ENCODE measurements at regions not wholly inside any gene's neighbourhood (a gene's known extent, or its start where the extent isn't known, plus 50 kb on each side); places are given as distances from the start of the nearest gene placed in this dataset.
A peak's percentile ranks its signal among the peaks of the same experiment; 100 is the strongest.

DNA sequence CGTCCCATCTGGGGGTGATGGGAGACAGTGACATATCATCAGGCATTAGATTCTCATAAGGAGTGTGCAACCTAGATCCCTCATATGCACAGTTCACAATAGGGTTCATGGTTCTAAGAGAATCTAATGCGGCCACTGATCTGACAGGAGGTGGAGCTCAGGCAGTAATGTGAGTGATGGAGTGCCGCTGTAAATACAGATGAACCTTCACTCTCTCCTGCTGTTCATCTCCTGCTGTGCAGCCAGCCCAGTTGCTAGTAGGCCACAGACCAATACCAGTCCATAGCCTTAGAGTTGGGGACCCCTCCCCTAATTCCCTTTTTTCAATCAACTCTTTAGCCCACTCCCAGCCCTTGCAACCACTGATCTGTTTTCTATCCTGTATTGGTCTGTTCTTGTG is 581.1 kb upstream of the AUTS2 start:
- no peak overlapping the region for H3K27ac ChIP-seq (ENCODE audit: low read depth, low read length)
- H3K27me3 ChIP-seq (ENCODE audit: control insufficient read depth, insufficient read depth, low read length) = no peaks in the 10 kb centered on the region
- no peak for DNase-seq (ENCODE audit: low read depth in 4 of 6, low spot score in 6 of 6)
- H3K36me3 ChIP-seq (ENCODE audit: control insufficient read depth, insufficient read depth, low read length) = no peaks in the 10 kb centered on the region
- WGBS (ENCODE audit: insufficient coverage) = no CpG with 5 or more reads among the region's 3 CpGs
- no peak overlapping the region for H3K4me3 ChIP-seq (ENCODE audit: low read depth, low read length)
- no peaks in the 10 kb centered on the region for H3K9me3 ChIP-seq (ENCODE audit: control insufficient read depth, insufficient read depth, low read length)
- H3K4me1 ChIP-seq (ENCODE audit: control insufficient read depth, insufficient read depth, low read length) = no peaks in the 10 kb centered on the region

DNA sequence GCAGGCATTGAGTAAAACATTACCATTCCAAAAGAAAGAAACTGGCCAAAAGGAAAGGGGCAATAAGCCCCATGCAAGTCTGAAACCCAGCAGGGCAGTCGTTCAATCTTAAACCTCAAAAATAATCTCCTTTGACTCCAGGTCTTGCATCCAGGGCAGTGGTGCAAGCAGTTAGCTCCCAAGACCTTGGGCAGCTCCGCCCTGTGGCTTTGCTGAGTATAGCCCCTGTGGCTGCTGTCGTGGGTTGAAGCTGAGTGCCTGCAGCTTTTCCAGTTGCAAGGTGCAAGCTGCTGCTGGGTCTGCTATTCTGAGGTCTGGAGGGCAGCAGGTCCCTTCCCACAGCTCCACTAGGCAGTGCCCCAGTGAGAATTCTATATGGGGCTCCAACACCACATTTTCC is 580.1 kb upstream of the AUTS2 start:
- 61% methylated on average over 3 of the region's 3 CpGs for WGBS (ENCODE audit: insufficient coverage)
- H3K9me3 ChIP-seq (ENCODE audit: control insufficient read depth, insufficient read depth, low read length) = no peaks in the 10 kb centered on the region
- no peak for DNase-seq (ENCODE audit: low read depth in 4 of 6, low spot score in 6 of 6)
- H3K36me3 ChIP-seq (ENCODE audit: control insufficient read depth, insufficient read depth, low read length) = no peaks in the 10 kb centered on the region
- no peak overlapping the region for H3K4me3 ChIP-seq (ENCODE audit: low read depth, low read length)
- no peaks in the 10 kb centered on the region for H3K27me3 ChIP-seq (ENCODE audit: control insufficient read depth, insufficient read depth, low read length)
- no peaks in the 10 kb centered on the region for H3K4me1 ChIP-seq (ENCODE audit: control insufficient read depth, insufficient read depth, low read length)
- H3K27ac ChIP-seq (ENCODE audit: low read depth, low read length) = no peak overlapping the region

- Histone ChIP-seq H3K9me3 (ENCODE audit: control insufficient read depth, insufficient read depth, low read length) (no peaks in the 10 kb centered on the region), H3K4me3 (ENCODE audit: low read depth, low read length) (no peak overlapping the region), H3K4me1 (ENCODE audit: control insufficient read depth, insufficient read depth, low read length) (no peaks in the 10 kb centered on the region), H3K36me3 (ENCODE audit: control insufficient read depth, insufficient read depth, low read length) (no peaks in the 10 kb centered on the region), H3K27me3 (ENCODE audit: control insufficient read depth, insufficient read depth, low read length) (no peaks in the 10 kb centered on the region), H3K27ac (ENCODE audit: low read depth, low read length) (no peak overlapping the region)
- no peak for DNase-seq (ENCODE audit: low read depth in 4 of 6, low spot score in 6 of 6)
- WGBS (ENCODE audit: insufficient coverage) = 86% methylated on average over 3 of the region's 3 CpGs
These were observed 578.8 kb upstream of the AUTS2 start for GRCh38 chr7:69019437-69019836.

DNA sequence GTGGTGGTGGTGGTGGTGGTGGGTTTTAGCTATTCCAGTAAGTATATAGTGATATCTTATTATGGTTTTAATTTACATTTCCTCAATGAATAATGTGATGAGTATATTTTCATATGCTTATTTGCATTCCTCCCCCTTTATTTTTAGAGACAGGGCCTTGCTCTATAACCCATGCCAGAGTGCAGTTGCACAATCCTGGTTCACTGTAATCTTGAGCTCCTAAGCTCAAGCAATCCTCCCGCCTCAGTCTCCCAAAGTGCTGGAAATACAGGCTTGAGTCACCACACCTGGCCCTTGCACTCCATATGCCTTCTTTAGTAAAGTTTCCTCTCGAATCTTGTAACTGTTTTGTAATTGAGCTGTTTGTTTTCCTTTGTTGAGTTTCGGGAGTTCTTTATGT is 577.7 kb upstream of the AUTS2 start:
- 100% methylated on average over 1 of the region's 3 CpGs for WGBS (ENCODE audit: insufficient coverage)
- Histone ChIP-seq H3K9me3 (ENCODE audit: control insufficient read depth, insufficient read depth, low read length) (no peaks in the 10 kb centered on the region), H3K4me1 (ENCODE audit: control insufficient read depth, insufficient read depth, low read length) (no peaks in the 10 kb centered on the region), H3K27ac (ENCODE audit: low read depth, low read length) (no peak overlapping the region), H3K36me3 (ENCODE audit: control insufficient read depth, insufficient read depth, low read length) (no peaks in the 10 kb centered on the region), H3K27me3 (ENCODE audit: control insufficient read depth, insufficient read depth, low read length) (no peaks in the 10 kb centered on the region), H3K4me3 (ENCODE audit: low read depth, low read length) (no peak overlapping the region)
- no peak for DNase-seq (ENCODE audit: low read depth in 4 of 6, low spot score in 6 of 6)

DNA sequence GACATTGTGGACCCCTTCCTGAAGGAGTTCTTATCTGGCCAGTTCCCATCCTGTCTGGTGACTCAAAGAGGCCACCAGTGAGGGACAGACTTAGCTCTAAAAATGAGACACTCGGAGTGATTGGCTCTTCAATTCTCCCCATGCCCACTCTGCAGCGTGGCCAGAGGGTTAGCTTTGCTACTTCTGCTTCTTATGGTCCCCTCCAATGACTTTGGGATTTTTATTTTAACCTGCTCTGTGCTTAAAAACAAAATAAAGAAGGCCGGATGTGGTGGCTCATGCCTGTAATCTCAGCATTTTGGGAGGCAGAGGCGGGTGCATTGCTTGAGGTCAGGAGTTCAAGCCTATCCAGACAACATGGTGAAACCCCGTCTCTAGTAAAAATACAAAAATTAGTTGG is 573.0 kb upstream of the AUTS2 start:
- H3K4me3 ChIP-seq (ENCODE audit: low read depth, low read length) = no peak overlapping the region
- 90% methylated on average over 5 of the region's 5 CpGs for WGBS (ENCODE audit: insufficient coverage)
- no peaks in the 10 kb centered on the region for H3K4me1 ChIP-seq (ENCODE audit: control insufficient read depth, insufficient read depth, low read length)
- DNase-seq (ENCODE audit: low read depth in 4 of 6, low spot score in 6 of 6) = no peak
- H3K36me3 ChIP-seq (ENCODE audit: control insufficient read depth, insufficient read depth, low read length) = no peaks in the 10 kb centered on the region
- no peaks in the 10 kb centered on the region for H3K9me3 ChIP-seq (ENCODE audit: control insufficient read depth, insufficient read depth, low read length)
- no peak overlapping the region for H3K27ac ChIP-seq (ENCODE audit: low read depth, low read length)
- H3K27me3 ChIP-seq (ENCODE audit: control insufficient read depth, insufficient read depth, low read length) = no peaks in the 10 kb centered on the region

- no peak overlapping the region for H3K27ac ChIP-seq (ENCODE audit: low read depth, low read length)
- no peak overlapping the region for H3K4me3 ChIP-seq (ENCODE audit: low read depth, low read length)
- H3K36me3 ChIP-seq (ENCODE audit: control insufficient read depth, insufficient read depth, low read length) = no peaks in the 10 kb centered on the region
- H3K4me1 ChIP-seq (ENCODE audit: control insufficient read depth, insufficient read depth, low read length) = no peaks in the 10 kb centered on the region
- H3K27me3 ChIP-seq (ENCODE audit: control insufficient read depth, insufficient read depth, low read length) = no peaks in the 10 kb centered on the region
- 45% methylated on average over 2 of the region's 4 CpGs for WGBS (ENCODE audit: insufficient coverage)
- DNase-seq (ENCODE audit: low read depth in 4 of 6, low spot score in 6 of 6) = peak in 1 of 6 donors; percentile 32
- no peaks in the 10 kb centered on the region for H3K9me3 ChIP-seq (ENCODE audit: control insufficient read depth, insufficient read depth, low read length)
These were observed 565.4 kb upstream of the AUTS2 start for GRCh38 chr7:69032848-69033247.

- no peak for DNase-seq (ENCODE audit: low read depth in 4 of 6, low spot score in 6 of 6)
- Histone ChIP-seq H3K9me3 (ENCODE audit: control insufficient read depth, insufficient read depth, low read length) (no peaks in the 10 kb centered on the region), H3K4me1 (ENCODE audit: control insufficient read depth, insufficient read depth, low read length) (no peaks in the 10 kb centered on the region), H3K4me3 (ENCODE audit: low read depth, low read length) (no peak overlapping the region), H3K27ac (ENCODE audit: low read depth, low read length) (no peak overlapping the region), H3K27me3 (ENCODE audit: control insufficient read depth, insufficient read depth, low read length) (no peaks in the 10 kb centered on the region), H3K36me3 (ENCODE audit: control insufficient read depth, insufficient read depth, low read length) (no peaks in the 10 kb centered on the region)
- WGBS (ENCODE audit: insufficient coverage) = no CpG with 5 or more reads among the region's 7 CpGs
These were observed 562.4 kb upstream of the AUTS2 start for GRCh38 chr7:69035826-69036225.

DNA sequence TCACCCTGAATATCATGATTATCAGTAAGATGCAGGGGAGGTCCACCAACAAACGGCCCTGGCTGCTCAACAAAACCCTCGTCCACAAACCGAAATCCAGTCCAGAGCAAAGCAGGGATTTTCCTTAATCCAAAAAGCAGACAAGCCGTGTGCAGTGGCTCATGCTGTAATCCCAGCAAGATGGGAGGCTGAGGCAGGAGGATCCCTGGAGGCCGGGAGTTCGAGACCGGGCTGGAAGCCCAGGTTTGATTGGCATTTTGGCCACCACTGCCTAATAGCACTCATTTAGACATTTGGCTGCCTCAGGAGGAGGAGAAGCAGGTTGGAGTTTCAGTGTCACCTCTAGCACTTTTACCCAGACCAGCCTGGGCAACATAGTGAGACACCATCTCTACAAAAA is 562.0 kb upstream of the AUTS2 start:
- 93% methylated on average over 4 of the region's 7 CpGs for WGBS (ENCODE audit: insufficient coverage)
- no peak for DNase-seq (ENCODE audit: low read depth in 4 of 6, low spot score in 6 of 6)
- Histone ChIP-seq H3K9me3 (ENCODE audit: control insufficient read depth, insufficient read depth, low read length) (no peaks in the 10 kb centered on the region), H3K27ac (ENCODE audit: low read depth, low read length) (no peak overlapping the region), H3K4me1 (ENCODE audit: control insufficient read depth, insufficient read depth, low read length) (no peaks in the 10 kb centered on the region), H3K4me3 (ENCODE audit: low read depth, low read length) (no peak overlapping the region), H3K27me3 (ENCODE audit: control insufficient read depth, insufficient read depth, low read length) (no peaks in the 10 kb centered on the region), H3K36me3 (ENCODE audit: control insufficient read depth, insufficient read depth, low read length) (no peaks in the 10 kb centered on the region)

- H3K27me3 ChIP-seq (ENCODE audit: control insufficient read depth, insufficient read depth, low read length) = no peaks in the 10 kb centered on the region
- DNase-seq (ENCODE audit: low read depth in 4 of 6, low spot score in 6 of 6) = no peak
- H3K4me3 ChIP-seq (ENCODE audit: low read depth, low read length) = no peak overlapping the region
- H3K4me1 ChIP-seq (ENCODE audit: control insufficient read depth, insufficient read depth, low read length) = no peaks in the 10 kb centered on the region
- WGBS (ENCODE audit: insufficient coverage) = 100% methylated on average over 1 of the region's 1 CpG
- H3K27ac ChIP-seq (ENCODE audit: low read depth, low read length) = no peak overlapping the region
- H3K9me3 ChIP-seq (ENCODE audit: control insufficient read depth, insufficient read depth, low read length) = no peaks in the 10 kb centered on the region
- no peaks in the 10 kb centered on the region for H3K36me3 ChIP-seq (ENCODE audit: control insufficient read depth, insufficient read depth, low read length)
These were observed 559.4 kb upstream of the AUTS2 start for GRCh38 chr7:69038915-69039314.

DNA sequence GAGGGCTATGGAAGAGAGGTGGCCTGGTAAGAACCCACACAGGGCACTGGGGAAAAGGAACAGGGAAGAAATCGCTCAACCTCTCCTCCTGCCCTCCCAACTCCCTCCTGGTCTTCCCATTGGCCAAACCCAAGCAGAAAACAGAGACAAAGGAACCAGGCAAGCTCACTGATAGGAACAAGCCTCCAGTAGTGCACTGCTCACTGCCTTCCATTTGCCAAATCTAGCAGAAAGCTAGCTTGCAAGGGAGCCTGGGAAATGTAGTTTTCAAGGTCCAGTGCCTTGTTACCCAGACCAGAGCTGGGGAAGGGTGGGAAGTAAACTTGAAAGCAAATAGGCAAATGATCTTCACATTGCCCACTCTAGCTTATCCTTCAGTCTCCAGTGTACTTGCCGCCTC is 556.1 kb upstream of the AUTS2 start:
- Histone ChIP-seq H3K36me3 (ENCODE audit: control insufficient read depth, insufficient read depth, low read length) (no peaks in the 10 kb centered on the region), H3K4me3 (ENCODE audit: low read depth, low read length) (no peak overlapping the region), H3K27me3 (ENCODE audit: control insufficient read depth, insufficient read depth, low read length) (no peaks in the 10 kb centered on the region), H3K27ac (ENCODE audit: low read depth, low read length) (no peak overlapping the region), H3K9me3 (ENCODE audit: control insufficient read depth, insufficient read depth, low read length) (no peaks in the 10 kb centered on the region), H3K4me1 (ENCODE audit: control insufficient read depth, insufficient read depth, low read length) (peaks cover under 1% of the 10 kb centered on the region)
- DNase-seq (ENCODE audit: low read depth in 4 of 6, low spot score in 6 of 6) = no peak
- no CpG with 5 or more reads among the region's 2 CpGs for WGBS (ENCODE audit: insufficient coverage)

Data from spinal cord (tissue), 9 donors.